Mucosa of rectum (tissue), 2 donors: ENCODE measurements at regions not wholly inside any gene's neighbourhood (a gene's known extent, or its start where the extent isn't known, plus 50 kb on each side); places are given as distances from the start of the nearest gene placed in this dataset.

ENCODE experiments used
- H3K27ac ChIP-seq, 2 donors: one replicate each; pipeline ENCODE4 v1.7.0; 2013; ENCODE audit warnings: inconsistent platforms in 2 of 2, low read depth in 2 of 2, low read length in 2 of 2
- H3K27me3 ChIP-seq, 2 donors: one replicate each; pipeline ENCODE4 v1.7.0; 2013; ENCODE audit warnings: low read length in 2 of 2; ENCODE audit not compliant: control insufficient read depth in 2 of 2, insufficient read depth in 2 of 2
- H3K36me3 ChIP-seq, 2 donors: one replicate each; pipeline ENCODE4 v1.7.0; 2013; ENCODE audit warnings: low read length in 2 of 2; ENCODE audit not compliant: control insufficient read depth in 2 of 2, insufficient read depth in 2 of 2
- H3K4me1 ChIP-seq, 2 donors: one replicate each; pipeline ENCODE4 v1.7.0; 2013; ENCODE audit warnings: low read length in 2 of 2, mild to moderate bottlenecking in 1 of 2; ENCODE audit not compliant: control insufficient read depth in 2 of 2, insufficient read depth in 2 of 2
- H3K4me3 ChIP-seq, 2 donors: one replicate each; pipeline ENCODE4 v1.7.0; 2013; ENCODE audit warnings: low read length in 2 of 2
- H3K9ac ChIP-seq, 2 donors: one replicate each; pipeline ENCODE4 v1.7.0; 2013; ENCODE audit warnings: low read length in 2 of 2, low read depth in 1 of 2, mild to moderate bottlenecking in 1 of 2
- H3K9me3 ChIP-seq, 2 donors: one replicate each; pipeline ENCODE4 v1.7.0; 2013; ENCODE audit warnings: low read length in 2 of 2; ENCODE audit not compliant: control insufficient read depth in 2 of 2
- donor health status: healthy.
- donor health status: Normal muscosa, but diverticular disease.

- Histone ChIP-seq H3K9me3 (no peaks in the 10 kb centered on the region), H3K36me3 (no peaks in the 10 kb centered on the region), H3K27me3 (no peaks in the 10 kb centered on the region), H3K4me1 (no peaks in the 10 kb centered on the region), H3K4me3 (no peak overlapping the region), H3K27ac (no peak overlapping the region), H3K9ac (no peak overlapping the region)
Measured at GRCh38 chr6:137373296-137373695, 120.9 kb downstream of the OLIG3 start.

GRCh38 chr6:137372532-137372931 lies 121.7 kb downstream of the OLIG3 start:
- Histone ChIP-seq H3K27ac (no peak overlapping the region), H3K4me1 (no peaks in the 10 kb centered on the region), H3K36me3 (no peaks in the 10 kb centered on the region)

DNA sequence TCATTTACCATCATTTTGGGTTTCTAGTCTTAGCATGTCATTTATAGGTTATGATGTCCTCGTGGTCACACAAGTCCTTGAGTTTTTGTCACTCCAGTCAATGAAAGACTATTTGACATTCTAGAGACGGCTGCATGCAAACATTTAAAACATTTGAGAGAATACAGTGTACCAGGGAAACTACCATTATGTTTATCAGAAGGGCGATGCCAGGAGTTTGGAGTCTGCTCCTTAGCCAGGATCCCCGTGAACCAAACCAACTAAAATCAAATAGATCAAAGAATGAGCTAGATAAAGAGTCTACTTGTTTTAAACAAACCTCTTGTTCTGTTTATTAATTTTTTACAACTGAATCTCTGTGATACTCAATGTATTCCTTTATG lies 122.6 kb downstream of the OLIG3 start:
- Histone ChIP-seq H3K27ac (no peak overlapping the region), H3K4me1 (no peaks in the 10 kb centered on the region), H3K9ac (no peak overlapping the region), H3K27me3 (no peaks in the 10 kb centered on the region), H3K9me3 (no peaks in the 10 kb centered on the region), H3K4me3 (no peak overlapping the region), H3K36me3 (no peaks in the 10 kb centered on the region)

More at GRCh38 chr6:137372532-137372931, 121.7 kb downstream of the OLIG3 start:
- H3K9ac ChIP-seq = no peak overlapping the region
- H3K4me3 ChIP-seq = no peak overlapping the region
- H3K27me3 ChIP-seq = no peaks in the 10 kb centered on the region
- H3K9me3 ChIP-seq = no peaks in the 10 kb centered on the region

- H3K4me1 ChIP-seq = no peaks in the 10 kb centered on the region
- H3K36me3 ChIP-seq = no peaks in the 10 kb centered on the region
- no peak overlapping the region for H3K4me3 ChIP-seq
- no peak overlapping the region for H3K9ac ChIP-seq
- H3K27me3 ChIP-seq = no peaks in the 10 kb centered on the region
- no peaks in the 10 kb centered on the region for H3K9me3 ChIP-seq
- H3K27ac ChIP-seq = no peak overlapping the region
Measured at GRCh38 chr6:137370871-137371633, 123.1 kb downstream of the OLIG3 start.

DNA sequence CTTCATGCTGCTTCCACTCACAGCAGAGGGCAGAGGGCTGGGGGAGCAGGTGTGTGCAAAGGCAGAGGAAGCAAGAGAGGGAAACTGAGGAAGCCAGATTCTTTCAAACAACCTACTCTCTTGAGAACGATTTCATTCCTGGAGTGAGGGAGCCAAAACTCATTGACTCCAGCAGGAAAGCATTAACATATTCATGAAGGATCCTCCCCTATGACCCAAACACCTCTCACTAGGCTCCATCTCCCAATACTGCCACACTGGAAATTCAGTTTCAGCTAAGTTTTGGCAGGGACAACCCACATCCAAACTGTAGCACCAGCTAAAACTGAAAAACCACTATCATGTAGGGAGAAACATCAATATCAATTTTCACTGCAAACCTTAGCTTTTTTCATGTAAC lies 125.1 kb downstream of the OLIG3 start:
- Histone ChIP-seq H3K4me3 (no peak overlapping the region), H3K9me3 (no peaks in the 10 kb centered on the region), H3K4me1 (no peaks in the 10 kb centered on the region), H3K27ac (no peak overlapping the region), H3K9ac (no peak overlapping the region), H3K27me3 (no peaks in the 10 kb centered on the region), H3K36me3 (no peaks in the 10 kb centered on the region)

DNA sequence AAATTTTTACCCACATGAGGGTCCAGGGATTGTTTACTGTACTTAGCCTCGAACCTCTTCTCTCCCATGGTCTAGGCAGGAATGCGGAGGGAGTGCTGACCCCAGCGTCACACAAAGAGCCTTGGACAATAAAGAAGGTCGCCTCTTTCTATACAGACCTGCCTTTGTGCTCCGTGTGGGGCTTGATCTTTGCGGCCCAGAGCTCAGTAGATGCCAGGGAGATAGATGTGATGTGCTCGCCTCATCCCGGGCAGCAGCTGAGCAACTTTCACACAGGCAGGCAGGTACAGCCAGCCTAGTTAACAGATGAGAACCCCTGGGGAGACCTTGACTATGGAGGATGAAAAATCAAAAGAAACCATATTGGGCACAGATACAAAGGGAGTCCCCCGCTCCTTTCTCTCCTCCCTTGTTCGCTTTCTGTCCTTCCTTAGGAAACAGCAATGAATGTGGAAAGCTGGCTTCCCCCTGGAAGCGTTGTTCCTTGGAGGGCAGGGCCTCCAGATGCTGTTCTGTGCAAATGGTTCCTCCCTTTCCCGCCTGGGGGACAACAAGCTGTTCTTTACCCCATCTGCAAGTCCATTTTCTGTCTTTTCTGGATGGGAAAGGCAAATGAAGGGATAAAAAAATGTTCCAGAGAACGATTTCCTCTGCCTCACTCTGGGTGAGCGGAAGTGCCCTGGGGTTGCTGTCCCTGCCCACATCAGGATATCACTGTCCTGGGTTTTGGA lies 128.3 kb downstream of the OLIG3 start:
- H3K4me1 ChIP-seq = no peaks in the 10 kb centered on the region
- H3K36me3 ChIP-seq = no peaks in the 10 kb centered on the region
- no peak overlapping the region for H3K4me3 ChIP-seq
- no peaks in the 10 kb centered on the region for H3K27me3 ChIP-seq
- H3K27ac ChIP-seq = no peak overlapping the region
- no peaks in the 10 kb centered on the region for H3K9me3 ChIP-seq
- H3K9ac ChIP-seq = no peak overlapping the region

DNA sequence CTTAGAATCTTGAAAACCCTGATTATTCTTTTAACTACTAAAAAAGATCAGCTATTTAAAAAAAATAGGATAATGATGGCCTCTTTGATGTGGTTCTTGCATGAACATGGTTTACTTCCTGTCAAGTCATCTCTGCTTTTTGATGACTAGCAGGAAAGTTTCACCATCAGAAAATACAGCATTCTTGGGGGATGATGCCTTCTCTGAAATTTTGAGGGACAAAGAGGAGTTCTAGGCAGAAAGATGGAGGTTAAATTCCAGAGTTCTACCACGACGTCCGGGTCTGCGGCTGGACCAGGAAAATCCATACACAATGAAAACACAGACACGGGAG lies 130.4 kb downstream of the OLIG3 start:
- Histone ChIP-seq H3K9ac (no peak overlapping the region), H3K36me3 (no peaks in the 10 kb centered on the region), H3K27ac (no peak overlapping the region)

GRCh38 chr6:137362878-137363804 lies 131.1 kb downstream of the OLIG3 start:
- no peaks in the 10 kb centered on the region for H3K36me3 ChIP-seq
- H3K27ac ChIP-seq = no peak overlapping the region

More for the DNA sequence above, 130.4 kb downstream of the OLIG3 start:
- no peaks in the 10 kb centered on the region for H3K4me1 ChIP-seq
- no peak overlapping the region for H3K4me3 ChIP-seq
- no peaks in the 10 kb centered on the region for H3K9me3 ChIP-seq
- H3K27me3 ChIP-seq = no peaks in the 10 kb centered on the region

GRCh38 chr6:137361701-137362100 lies 132.5 kb downstream of the OLIG3 start:
- no peak overlapping the region for H3K4me3 ChIP-seq
- no peaks in the 10 kb centered on the region for H3K4me1 ChIP-seq
- no peaks in the 10 kb centered on the region for H3K27me3 ChIP-seq
- no peaks in the 10 kb centered on the region for H3K9me3 ChIP-seq
- no peak overlapping the region for H3K27ac ChIP-seq
- no peak overlapping the region for H3K9ac ChIP-seq
- no peaks in the 10 kb centered on the region for H3K36me3 ChIP-seq

More at GRCh38 chr6:137362878-137363804, 131.1 kb downstream of the OLIG3 start:
- Histone ChIP-seq H3K27me3 (no peaks in the 10 kb centered on the region), H3K4me1 (no peaks in the 10 kb centered on the region), H3K9me3 (no peaks in the 10 kb centered on the region), H3K4me3 (no peak overlapping the region), H3K9ac (no peak overlapping the region)

GRCh38 chr6:137358273-137358672 lies 135.9 kb downstream of the OLIG3 start:
- no peak overlapping the region for H3K27ac ChIP-seq

More at GRCh38 chr6:137358273-137358672, 135.9 kb downstream of the OLIG3 start:
- no peaks in the 10 kb centered on the region for H3K27me3 ChIP-seq
- no peaks in the 10 kb centered on the region for H3K36me3 ChIP-seq
- H3K4me3 ChIP-seq = no peak overlapping the region
- H3K9me3 ChIP-seq = no peaks in the 10 kb centered on the region
- H3K4me1 ChIP-seq = no peaks in the 10 kb centered on the region
- H3K9ac ChIP-seq = no peak overlapping the region
